Epidermal melanocyte (primary cell): ENCODE measurements at regions not wholly inside any gene's neighbourhood (a gene's known extent, or its start where the extent isn't known, plus 50 kb on each side); places are given as distances from the start of the nearest gene placed in this dataset.

ENCODE experiments used
- DNase-seq: peaks from one replicate; pipeline ENCODE4 v3.0.0; 2011; ENCODE audit warnings: low spot score; ENCODE audit not compliant: insufficient read length

DNA sequence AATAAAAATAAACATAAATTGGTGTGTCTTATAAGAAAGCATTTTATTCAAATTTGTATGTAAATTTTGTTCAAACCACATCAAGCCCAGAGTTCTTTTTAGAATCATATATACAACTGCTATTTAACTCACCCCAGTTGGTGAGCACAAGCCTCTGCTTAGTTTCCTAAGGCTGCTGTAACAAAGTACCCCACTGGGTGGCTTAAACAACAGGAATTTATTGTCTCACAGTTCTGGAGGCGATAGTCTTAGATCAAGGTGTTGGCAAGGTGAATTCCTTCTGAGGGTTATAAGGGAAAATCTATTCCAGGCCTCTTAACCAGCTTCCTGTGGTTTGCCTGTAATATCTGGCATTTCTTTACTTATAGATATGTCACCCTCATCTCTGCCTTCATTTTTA, 1133.5 kb downstream of the OLFM4 start:
- no peak for DNase-seq

DNA sequence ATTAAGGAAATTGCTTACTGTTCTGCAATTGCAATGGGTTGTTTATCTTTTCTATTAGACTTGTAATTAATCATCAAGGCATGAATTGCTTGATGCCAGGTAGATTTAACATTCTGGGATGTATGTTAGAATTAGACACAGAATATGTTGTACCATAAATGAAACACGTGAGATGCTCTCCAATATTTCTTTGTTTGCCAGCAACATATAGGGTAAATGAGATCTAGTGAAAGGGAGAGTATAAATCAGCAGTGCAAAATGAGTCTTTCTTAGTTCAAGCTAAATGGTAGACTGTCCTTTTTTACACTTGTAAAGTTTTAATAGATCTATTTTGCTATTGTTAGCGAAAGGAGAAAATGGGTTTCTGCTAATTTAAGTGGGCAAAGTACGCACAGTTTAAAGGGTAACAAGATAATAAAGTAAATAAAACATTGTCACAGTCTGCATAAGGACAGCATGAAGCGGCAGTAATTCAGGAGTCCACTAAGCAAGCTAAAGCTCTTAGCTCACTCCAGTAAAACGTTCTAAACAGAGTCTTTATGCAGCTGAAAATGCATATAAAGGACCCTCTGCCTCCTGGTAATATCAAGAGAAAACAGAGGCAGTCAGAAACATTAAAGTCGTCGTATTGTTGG, 1137.1 kb downstream of the OLFM4 start:
- no peak for DNase-seq

DNA sequence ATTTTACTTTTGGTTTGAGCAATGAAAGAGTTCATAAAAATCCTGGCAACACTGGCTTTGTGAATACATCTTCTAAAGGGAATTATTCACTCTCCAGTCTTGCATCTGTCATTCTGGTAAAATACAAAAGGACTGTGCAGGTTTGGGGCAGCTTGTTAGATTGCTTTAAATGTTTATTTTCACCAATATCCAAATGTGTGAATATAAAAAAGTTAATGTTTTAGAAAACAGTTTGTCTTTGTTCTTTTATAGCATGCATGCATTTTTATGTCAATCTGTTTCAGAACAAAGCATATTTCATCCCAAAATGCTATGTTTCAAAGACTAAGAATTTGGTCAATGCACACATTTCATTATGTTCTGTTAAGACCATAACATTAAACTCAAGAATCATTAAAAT, 1145.4 kb downstream of the OLFM4 start:
- DNase-seq: no peak

DNA sequence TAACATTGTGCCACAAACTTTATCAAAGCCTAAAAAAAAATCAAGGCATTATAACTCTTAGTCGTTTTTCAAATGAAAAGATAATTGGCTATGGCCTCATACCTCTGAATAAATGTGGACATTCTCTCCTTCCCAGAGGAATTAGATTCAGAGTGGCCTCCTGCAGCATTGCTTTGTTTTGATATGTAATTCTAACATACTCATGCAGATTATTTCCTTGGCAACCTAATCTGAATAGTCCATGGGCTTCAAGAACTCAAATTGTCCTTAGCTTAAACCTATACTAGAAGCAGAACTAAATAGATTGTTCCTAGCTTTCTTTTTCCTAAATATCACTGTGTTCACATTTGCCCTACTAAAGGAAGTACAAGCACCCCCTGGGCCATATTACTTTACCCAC, 1146.9 kb downstream of the OLFM4 start:
- DNase-seq: no peak

DNA sequence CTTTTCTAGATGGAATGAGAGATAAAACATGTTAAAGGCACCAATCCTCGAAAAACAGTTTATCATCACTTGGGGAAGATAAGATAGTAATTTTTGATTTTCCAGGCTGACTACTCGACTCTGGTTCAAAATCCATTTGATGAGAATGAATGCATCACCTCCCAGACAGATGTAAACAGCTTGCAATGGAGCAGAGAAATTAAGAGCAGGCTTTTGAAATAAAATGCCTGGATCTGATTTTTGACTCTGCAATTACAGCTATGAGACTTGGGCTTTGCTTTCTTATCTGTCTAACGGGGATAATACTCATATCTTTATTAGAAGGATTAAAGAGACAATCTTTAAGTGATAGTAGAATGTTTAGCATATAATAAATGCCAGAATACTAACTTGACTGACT, 1148.9 kb downstream of the OLFM4 start:
- no peak for DNase-seq

DNA sequence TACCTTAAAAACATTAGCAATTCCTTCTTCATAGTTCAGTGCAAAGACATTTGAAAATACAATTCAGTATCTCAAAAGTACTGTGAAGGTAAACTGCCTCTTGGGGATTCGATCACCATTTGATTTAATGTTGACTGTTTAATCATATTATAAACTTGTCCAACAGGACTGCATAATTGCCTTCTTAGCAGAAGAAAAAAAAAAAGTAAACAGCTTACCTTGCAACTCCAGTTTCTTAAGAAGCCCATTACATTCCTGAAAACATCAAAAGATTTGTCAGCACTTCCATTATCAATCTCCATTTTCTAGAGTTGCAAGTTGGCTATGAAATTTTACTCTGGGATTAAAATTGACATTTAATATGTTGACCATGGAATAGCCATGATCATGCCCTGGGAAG, 1154.6 kb downstream of the OLFM4 start:
- no peak for DNase-seq

DNA sequence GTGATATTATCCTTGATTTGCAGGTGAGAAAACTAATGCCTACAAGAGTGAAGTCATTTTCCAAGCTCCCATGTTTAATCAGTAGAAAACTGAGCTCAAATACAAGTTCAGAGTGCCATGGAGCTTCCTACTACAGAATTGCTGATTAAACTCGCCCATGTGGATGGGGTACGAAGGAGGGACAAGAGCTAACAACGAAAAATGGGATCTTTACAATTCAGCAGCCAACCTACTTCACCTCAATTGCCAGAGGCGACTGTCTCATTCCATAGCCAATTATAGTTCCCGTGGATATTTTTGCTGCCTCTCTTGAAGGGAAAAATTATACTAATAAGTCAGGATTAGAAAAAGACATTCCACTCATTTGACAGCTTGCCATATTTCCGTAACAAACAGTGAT, 1155.1 kb downstream of the OLFM4 start:
- no peak for DNase-seq

DNA sequence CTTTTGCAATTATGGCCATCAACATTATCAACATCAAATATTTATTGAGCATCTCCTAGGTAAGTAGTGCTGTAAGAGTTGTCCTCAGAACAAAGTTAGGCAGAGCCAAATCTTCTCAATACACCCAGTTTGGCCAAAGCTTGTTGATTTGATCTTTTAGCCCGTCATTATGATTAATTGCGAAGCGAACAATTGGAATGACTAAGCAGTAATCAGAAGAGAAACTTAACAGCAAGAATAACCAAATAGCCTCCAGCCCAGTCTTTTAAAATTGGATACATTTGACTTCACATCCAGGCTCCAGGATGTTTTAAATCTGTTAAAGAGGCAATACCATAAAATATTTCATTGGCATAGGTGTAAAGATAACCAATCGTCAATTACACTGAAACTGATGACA, 1156.0 kb downstream of the OLFM4 start:
- no peak for DNase-seq

DNA sequence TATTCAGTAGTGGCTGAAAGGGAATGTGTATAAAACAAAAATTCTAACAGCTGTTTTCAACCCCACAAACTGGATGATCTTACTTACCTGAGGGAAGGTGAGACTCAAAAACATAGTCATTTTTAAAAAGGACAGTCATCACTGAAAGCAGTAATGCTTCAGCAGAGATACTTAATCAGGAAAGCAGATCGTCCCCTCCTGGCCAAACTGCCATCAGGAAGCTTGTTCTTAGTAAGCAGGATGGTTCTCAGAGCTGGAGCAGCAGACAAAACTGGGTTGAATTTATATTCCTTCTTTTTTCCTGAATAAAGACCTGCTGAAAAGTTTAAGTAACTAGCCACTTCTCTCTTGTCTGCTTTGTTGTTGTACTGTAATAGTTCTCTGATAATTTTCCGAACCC, 1156.5 kb downstream of the OLFM4 start:
- DNase-seq: no peak

DNA sequence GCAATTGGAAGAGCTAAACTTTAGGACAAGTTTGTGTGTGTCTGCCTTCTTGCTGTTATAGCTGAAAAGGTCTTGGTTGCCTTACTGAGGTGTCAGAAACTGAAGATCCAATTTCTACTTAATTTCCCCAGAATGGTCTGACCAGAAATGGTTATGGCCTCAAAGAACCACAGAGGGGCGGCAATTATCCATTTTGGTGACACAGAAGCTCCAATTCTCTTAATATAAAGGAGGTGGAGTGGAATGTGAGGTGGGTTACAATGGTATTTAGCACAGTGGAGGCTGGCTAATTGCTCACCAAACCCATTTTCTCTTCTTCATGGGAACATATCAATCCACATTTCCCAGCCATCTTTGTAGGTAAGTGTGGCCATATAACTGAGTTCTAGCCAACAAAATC, 1157.2 kb downstream of the OLFM4 start:
- DNase-seq: no peak

DNA sequence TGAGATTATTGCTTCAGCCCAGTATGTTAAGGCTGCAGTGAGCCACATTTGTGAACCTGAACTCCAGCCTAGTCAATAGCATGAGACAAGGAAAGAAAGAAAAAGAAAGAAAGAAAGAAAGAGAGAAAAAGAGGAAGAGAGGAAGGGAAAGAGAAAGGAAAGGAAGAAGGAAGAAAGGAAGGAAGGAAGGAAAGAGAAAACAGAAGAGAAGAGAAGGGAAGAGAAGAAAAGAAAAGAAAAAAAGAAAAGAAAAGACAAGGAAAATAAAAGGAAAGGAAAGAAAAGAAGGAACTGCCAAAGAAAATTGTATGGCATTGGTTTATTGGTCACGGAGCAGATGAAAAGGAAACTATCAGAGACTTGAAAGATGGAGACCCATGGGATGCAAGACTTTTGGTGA, 1158.8 kb downstream of the OLFM4 start:
- DNase-seq: no peak

DNA sequence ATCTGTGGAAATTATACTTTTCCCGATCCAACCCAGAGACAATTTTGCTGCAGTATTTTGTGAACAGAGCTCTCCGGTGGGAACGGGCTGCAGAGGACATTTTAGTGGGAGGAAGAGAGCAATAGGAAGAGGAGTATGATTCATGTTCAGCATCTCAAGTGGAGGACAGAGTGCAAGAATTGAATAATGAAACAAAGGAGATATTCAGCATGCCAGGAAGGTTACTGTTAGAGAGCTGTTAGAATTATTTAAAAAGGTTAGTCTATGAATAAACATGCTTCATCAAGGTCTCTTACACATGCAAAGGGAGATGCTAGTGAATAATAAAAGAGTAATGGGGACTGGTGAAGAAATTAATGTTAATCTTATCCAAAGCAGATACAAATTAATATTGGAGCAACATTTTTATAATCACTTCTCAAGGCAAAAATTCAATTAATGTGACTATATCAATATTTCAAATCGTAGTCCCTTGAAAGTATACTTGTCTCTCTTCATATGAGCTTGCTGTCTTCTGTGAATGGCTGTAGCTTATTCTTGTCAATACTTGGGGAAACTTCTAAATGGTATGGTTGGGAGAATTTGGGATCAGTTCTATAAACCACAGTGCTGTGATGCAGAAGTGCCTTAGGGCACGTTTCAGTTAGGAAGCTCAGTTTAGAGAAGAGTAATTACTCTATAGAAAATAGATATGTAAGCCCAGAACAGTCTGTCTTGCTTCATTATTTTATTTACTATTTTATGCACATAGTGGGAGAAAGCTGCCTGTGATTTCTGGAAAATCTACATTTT, 1165.8 kb downstream of the OLFM4 start:
- peak; percentile 22 for DNase-seq

DNA sequence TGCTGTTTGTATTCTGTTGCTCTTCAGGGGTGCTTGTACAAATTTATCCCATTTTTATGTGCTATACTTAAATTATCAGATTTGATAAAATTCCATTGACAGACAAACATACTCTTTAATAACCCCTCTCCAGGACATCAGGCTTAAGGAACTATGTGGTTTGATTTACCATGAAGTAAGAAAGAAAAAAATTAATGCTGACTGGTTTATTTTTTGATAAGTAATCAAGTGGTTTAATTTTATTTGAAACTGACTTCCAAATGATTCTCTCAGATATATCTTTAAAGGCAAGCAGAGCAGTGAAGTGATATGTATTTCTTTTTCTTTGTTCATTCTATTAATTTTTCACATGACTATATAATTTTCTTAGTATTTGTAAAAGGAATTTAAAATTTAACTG, 1168.1 kb downstream of the OLFM4 start:
- no peak for DNase-seq

DNA sequence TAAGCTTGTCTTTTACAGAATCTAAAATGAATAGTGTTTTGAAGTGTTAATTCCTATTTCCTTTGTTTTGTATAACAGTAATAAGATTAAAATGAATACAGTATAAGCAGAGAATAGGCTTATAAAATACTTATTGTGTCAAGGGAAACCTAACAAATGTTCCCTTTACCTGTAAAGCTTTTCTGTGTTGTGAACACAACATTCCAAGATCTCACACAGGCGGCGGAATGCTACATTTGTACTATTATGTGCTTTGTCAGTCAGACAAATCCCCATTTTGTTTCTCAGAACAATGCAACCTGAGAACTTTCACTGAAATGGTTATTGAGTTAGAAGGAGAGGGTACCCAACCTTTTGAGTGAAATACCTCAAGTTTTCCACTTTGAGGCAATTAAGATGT, 1170.3 kb downstream of the OLFM4 start:
- DNase-seq: no peak

DNA sequence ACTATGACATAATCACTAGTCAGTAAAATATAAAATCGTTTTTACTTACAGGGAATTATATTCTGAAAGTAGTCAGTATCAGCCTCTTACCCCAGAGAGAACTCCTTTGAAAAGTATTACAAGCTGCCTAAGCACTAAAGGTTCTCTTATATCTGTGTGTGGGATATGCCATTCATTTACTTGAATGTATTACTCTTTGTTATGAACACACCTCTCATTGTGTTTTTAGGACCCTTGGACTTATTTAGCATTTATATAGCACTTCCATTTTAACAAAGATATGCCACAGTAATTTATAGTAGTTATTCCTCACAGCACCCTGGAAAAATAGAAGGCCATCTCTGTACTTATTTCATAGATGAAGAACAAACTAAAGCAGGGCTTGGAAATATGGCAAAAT, 1178.0 kb downstream of the OLFM4 start:
- DNase-seq: no peak

DNA sequence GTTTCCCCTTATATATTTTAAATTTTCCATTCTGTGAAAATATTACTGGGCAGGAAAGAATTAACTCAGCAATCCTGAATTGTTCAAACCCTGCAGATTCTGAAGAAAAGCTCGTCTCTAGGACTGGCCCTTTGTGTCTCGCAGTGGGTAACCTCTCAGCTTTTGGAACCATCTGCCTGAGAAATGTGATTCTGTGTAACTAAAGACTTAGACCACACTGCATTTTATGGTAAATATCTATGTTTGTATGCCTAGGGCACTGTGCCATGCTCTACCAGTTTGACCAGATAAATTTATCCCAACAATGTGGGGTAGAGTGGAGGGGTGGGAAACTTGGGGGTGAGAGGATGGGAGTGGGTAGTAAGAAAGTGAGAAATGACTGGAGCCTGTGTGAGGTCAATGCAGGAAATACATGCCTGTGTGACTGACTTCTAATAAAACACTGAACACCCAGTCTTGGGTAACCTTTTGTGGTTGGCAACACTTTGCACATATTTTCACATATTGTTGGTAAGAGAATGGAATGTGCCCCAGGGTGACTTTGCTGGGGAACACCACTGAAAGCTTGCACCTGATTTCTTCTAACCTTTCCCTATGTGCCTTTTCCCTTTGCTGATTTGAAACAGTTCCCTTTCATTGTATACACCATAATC, 1181.9 kb downstream of the OLFM4 start:
- no peak for DNase-seq

DNA sequence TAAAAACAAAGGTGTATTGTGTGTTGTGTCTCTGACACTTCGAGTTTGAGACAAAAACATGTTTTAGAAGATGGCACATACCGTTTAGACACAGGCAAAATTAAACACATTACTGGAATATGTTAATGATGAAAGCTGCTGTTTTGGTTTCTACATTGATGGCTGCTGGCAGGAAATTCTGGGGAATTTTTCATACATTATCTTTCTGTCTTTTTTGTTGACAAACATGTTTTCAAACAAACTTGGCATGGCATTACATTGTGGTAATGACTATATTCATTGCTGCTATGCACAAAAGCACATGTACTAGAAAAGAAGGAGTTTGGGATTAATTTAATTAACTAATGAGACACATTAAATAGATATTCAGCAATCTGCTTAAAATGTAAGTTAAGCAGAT, 1187.6 kb downstream of the OLFM4 start:
- no peak for DNase-seq

DNA sequence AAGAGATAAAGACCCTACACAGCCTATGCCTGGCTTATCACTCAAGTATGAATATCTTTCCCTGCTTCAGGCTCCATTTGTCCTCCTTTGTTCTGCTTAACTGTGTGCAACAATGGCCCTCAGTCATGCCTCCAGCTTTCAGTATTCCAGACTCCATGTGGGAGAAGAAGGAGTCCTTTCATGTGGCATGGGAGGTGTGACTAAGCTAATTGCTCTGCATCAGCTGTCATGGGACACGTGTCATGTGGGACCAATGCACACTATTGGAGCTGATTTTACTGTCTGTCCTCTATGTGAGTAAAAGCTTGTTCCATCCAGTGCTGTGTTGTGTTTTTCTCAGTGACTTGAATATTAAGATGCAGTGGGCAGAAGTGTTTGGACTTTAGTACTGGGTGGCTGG, 1198.3 kb downstream of the OLFM4 start:
- peak; percentile 55 for DNase-seq

DNA sequence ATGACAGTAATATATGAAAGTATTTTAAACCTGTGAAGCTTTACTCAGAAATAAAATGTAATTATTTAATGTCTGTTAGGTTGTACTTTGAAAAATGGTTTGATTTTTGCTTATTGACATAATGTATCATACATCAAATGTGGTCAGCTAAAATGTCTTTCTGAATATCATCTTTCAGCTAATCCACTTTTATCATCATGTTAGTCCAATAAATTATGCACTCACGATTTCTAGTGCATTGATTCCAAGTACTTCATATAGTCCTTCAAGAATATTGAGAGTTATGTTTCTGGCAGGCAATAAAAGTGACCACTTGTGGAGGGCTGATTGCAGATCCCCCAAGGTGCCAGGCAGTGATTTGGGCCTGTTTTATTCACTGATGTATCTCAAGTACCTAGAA, 1204.1 kb downstream of the OLFM4 start:
- no peak for DNase-seq

DNA sequence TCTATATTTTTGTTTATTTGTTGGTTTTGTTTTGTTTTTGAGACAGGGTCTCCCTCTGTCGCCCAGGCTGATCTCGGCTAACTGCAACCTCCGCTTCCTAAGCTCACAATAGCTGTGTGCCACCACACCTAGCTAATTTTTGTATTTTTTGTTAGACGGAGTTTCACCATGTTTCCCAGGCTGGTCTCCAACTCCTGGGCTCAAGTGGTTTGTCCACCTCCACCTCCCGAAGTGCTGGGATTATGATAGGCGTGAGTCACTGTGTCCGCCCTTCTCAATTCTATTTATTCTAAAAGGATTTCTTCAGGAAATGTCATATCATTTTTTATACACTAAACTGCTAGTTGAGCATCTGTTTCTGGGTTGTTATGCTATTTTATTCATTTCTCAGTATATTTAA, 1206.0 kb downstream of the OLFM4 start:
- no peak for DNase-seq

DNA sequence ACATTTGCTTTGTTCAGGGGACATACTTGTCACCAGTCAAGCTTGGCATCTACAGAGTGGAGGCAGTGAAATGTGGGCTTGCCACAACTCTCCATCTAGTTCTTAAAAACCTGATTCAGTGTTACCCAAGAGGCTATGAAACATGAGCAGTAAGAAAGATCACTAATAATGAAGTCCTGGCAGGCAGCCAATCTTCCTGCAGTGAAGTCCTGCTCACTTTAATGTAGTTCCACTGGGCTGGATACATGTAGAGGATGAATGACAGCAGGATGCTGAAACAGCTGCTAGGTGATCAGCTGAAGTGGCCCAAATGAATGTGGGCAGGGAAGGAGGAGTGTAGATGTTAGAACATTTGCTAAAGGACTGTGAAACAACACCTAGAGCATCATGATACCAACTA, 1213.1 kb downstream of the OLFM4 start:
- DNase-seq: no peak

DNA sequence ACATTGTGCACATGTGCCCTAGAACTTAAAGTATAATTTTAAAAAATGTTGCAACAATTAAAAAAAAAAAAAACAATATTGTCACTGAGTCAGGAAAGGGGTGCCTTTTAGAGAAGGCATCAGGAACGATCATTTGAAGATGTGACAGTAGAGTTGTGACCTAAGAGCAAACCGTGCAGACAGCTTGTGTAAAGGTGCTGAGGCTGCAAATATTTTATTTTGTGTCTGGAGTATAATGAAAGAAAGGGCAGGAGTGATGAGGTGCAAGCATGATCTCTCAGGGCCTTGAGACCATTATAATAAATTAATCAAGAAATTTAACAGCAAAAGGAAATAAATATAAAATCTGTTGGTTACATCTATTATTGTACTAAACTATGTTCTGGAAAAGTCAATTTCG, 1219.7 kb downstream of the OLFM4 start:
- no peak for DNase-seq

DNA sequence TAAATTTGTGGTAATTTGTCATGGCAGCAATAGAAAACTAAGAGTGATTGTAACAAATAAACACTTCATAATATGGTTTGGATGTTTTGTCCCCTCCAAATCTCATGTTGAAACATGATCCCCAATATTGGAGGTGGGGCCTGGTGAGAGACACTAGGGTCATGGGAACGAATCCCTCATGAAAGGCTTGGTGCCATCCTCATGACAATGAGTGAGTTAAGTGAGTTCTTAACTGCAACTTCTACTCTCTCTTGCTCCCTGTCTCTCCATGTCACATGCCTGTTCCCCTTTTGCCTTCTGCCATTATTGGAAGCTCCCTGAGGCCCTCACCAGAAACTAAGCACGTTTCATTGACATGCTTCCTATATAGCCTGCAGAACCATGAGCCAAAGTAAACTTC, 1233.2 kb downstream of the OLFM4 start:
- DNase-seq: no peak
